ENCODE measurements at regions not wholly inside any gene's neighbourhood (a gene's known extent, or its start where the extent isn't known, plus 50 kb on each side); places are given as distances from the start of the nearest gene placed in this dataset.
A peak's percentile ranks its signal among the peaks of the same experiment; 100 is the strongest.

GRCh38 chr6:82775361-82775760 is 290.3 kb downstream of the UBE3D start:
- Mint-ChIP-seq H3K4me3 (no peak overlapping the region), H3K4me1 (no peaks in the 10 kb centered on the region), H3K27me3 (peaks cover 4% of the 10 kb centered on the region), H3K36me3 (no peaks in the 10 kb centered on the region), H3K9me3 (no peaks in the 10 kb centered on the region), H3K27ac (no peak overlapping the region)
- Histone ChIP-seq H3K4me1 (ENCODE audit: control insufficient read depth, insufficient read depth, low read length, poor library complexity, severe bottlenecking) (no peaks in the 10 kb centered on the region), H3K36me3 (ENCODE audit: control insufficient read depth, insufficient read depth, low read length) (no peaks in the 10 kb centered on the region), H3K9me3 (ENCODE audit: control insufficient read depth in 2 of 2, low read length in 2 of 2) (no peaks in the 10 kb centered on the region), H3K27ac (ENCODE audit: insufficient read depth, low read length, poor library complexity, severe bottlenecking) (no peak overlapping the region), H3K4me3 (ENCODE audit: low read depth, low read length) (no peak overlapping the region), H3K27me3 (ENCODE audit: control insufficient read depth, insufficient read depth, low read length) (no peaks in the 10 kb centered on the region)
- DNase-seq (no peak), ATAC-seq (ENCODE audit: low read depth in 2 of 2) (no peak)

DNA sequence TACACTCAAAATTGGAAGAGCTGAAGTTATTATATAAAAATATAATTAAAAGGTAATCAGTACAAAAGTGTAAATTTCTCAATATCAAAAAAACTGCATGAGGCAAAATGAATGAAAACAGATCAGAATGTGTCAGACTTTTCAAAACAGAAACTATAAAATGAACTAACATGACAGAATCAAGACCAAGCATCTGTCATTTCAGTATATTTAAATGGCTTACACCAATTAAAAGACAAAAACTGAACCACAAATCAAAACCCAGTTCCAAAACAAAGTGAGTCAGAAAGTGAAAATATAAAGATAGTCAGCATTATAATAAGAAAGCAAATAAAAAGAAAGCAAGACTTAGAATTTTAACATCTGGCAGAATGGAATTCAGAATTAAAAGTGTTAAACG is 289.7 kb downstream of the UBE3D start:
- Histone ChIP-seq H3K27me3 (ENCODE audit: control insufficient read depth, insufficient read depth, low read length) (no peaks in the 10 kb centered on the region), H3K27ac (ENCODE audit: insufficient read depth, low read length, poor library complexity, severe bottlenecking) (no peak overlapping the region), H3K4me3 (ENCODE audit: low read depth, low read length) (no peak overlapping the region), H3K9me3 (ENCODE audit: control insufficient read depth in 2 of 2, low read length in 2 of 2) (no peaks in the 10 kb centered on the region), H3K36me3 (ENCODE audit: control insufficient read depth, insufficient read depth, low read length) (no peaks in the 10 kb centered on the region), H3K4me1 (ENCODE audit: control insufficient read depth, insufficient read depth, low read length, poor library complexity, severe bottlenecking) (no peaks in the 10 kb centered on the region)
- ATAC-seq (ENCODE audit: low read depth in 2 of 2) = no peak
- H3K4me3 Mint-ChIP-seq = no peak overlapping the region
- DNase-seq = no peak
- no peaks in the 10 kb centered on the region for H3K4me1 Mint-ChIP-seq
- no peaks in the 10 kb centered on the region for H3K36me3 Mint-ChIP-seq
- H3K27me3 Mint-ChIP-seq = peaks cover 4% of the 10 kb centered on the region
- no peaks in the 10 kb centered on the region for H3K9me3 Mint-ChIP-seq
- no peak overlapping the region for H3K27ac Mint-ChIP-seq

- Histone ChIP-seq H3K4me3 (ENCODE audit: low read depth, low read length) (no peak overlapping the region), H3K27me3 (ENCODE audit: control insufficient read depth, insufficient read depth, low read length) (no peaks in the 10 kb centered on the region), H3K36me3 (ENCODE audit: control insufficient read depth, insufficient read depth, low read length) (no peaks in the 10 kb centered on the region), H3K9me3 (ENCODE audit: control insufficient read depth in 2 of 2, low read length in 2 of 2) (no peaks in the 10 kb centered on the region), H3K4me1 (ENCODE audit: control insufficient read depth, insufficient read depth, low read length, poor library complexity, severe bottlenecking) (no peaks in the 10 kb centered on the region), H3K27ac (ENCODE audit: insufficient read depth, low read length, poor library complexity, severe bottlenecking) (no peak overlapping the region)
- H3K4me1 Mint-ChIP-seq = no peaks in the 10 kb centered on the region
- peak overlapping the region in 1 of 4 donors; percentile 27 for H3K4me3 Mint-ChIP-seq
- peaks cover 0 to 2% (median 0%) of the 10 kb centered on the region in 7 donors for H3K9me3 Mint-ChIP-seq
- no peak overlapping the region for H3K27ac Mint-ChIP-seq
- peaks cover 4% of the 10 kb centered on the region for H3K27me3 Mint-ChIP-seq
- DNase-seq (no peak), ATAC-seq (ENCODE audit: low read depth in 2 of 2) (no peak)
- no peaks in the 10 kb centered on the region for H3K36me3 Mint-ChIP-seq
Measured at GRCh38 chr6:82779041-82779440, 286.6 kb downstream of the UBE3D start.

GRCh38 chr6:82780334-82780733 is 285.3 kb downstream of the UBE3D start:
- Mint-ChIP-seq H3K4me1 (no peaks in the 10 kb centered on the region), H3K27me3 (peaks cover 4% of the 10 kb centered on the region), H3K4me3 (no peak overlapping the region), H3K9me3 (peaks cover 0 to 3% (median 0%) of the 10 kb centered on the region in 7 donors), H3K36me3 (no peaks in the 10 kb centered on the region), H3K27ac (no peak overlapping the region)
- Histone ChIP-seq H3K27ac (ENCODE audit: insufficient read depth, low read length, poor library complexity, severe bottlenecking) (no peak overlapping the region), H3K9me3 (ENCODE audit: control insufficient read depth in 2 of 2, low read length in 2 of 2) (no peaks in the 10 kb centered on the region), H3K4me1 (ENCODE audit: control insufficient read depth, insufficient read depth, low read length, poor library complexity, severe bottlenecking) (no peaks in the 10 kb centered on the region), H3K36me3 (ENCODE audit: control insufficient read depth, insufficient read depth, low read length) (no peaks in the 10 kb centered on the region), H3K4me3 (ENCODE audit: low read depth, low read length) (no peak overlapping the region), H3K27me3 (ENCODE audit: control insufficient read depth, insufficient read depth, low read length) (no peaks in the 10 kb centered on the region)
- no peak for ATAC-seq (ENCODE audit: low read depth in 2 of 2)
- DNase-seq = no peak

DNA sequence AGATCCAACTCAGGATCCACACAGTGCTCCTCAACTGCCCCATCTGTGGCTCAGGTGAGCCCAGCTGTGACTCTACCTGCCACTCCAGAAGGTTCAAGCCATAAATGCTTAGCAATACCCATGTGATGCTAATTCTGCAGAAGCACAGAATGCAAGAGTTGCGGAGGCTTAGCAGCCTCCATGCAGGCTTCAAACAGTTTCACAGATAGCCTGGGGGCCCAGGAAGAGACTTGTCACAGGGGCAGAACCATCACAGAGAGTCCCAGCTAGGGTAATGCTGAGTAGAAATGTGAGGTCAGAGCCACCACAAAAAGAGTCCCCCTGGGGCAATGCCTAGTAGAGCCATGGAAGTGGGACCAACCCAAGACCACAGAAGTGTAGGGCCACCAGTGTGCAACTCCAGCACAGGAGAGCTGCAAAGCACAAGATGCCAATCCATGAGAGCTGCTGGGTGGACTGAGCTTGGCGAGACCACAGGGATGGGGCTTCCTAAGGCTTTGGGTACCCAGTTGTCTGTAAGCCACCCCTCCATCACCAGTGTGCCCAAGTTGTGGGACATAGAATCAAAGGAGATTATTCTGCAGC is 283.9 kb downstream of the UBE3D start:
- ATAC-seq (ENCODE audit: low read depth in 2 of 2) = no peak
- H3K9me3 ChIP-seq (ENCODE audit: control insufficient read depth in 2 of 2, low read length in 2 of 2) = no peaks in the 10 kb centered on the region
- no peak for DNase-seq
- H3K36me3 ChIP-seq (ENCODE audit: control insufficient read depth, insufficient read depth, low read length) = no peaks in the 10 kb centered on the region
- H3K27me3 ChIP-seq (ENCODE audit: control insufficient read depth, insufficient read depth, low read length) = no peaks in the 10 kb centered on the region
- peaks cover 0 to 3% (median 0%) of the 10 kb centered on the region in 7 donors for H3K9me3 Mint-ChIP-seq
- no peak overlapping the region for H3K4me3 Mint-ChIP-seq
- peaks cover 4% of the 10 kb centered on the region for H3K27me3 Mint-ChIP-seq
- no peak overlapping the region for H3K27ac Mint-ChIP-seq
- no peaks in the 10 kb centered on the region for H3K4me1 Mint-ChIP-seq
- no peak overlapping the region for H3K27ac ChIP-seq (ENCODE audit: insufficient read depth, low read length, poor library complexity, severe bottlenecking)
- no peaks in the 10 kb centered on the region for H3K36me3 Mint-ChIP-seq
- no peaks in the 10 kb centered on the region for H3K4me1 ChIP-seq (ENCODE audit: control insufficient read depth, insufficient read depth, low read length, poor library complexity, severe bottlenecking)
- no peak overlapping the region for H3K4me3 ChIP-seq (ENCODE audit: low read depth, low read length)

GRCh38 chr6:82783587-82784236 is 281.9 kb downstream of the UBE3D start:
- Mint-ChIP-seq H3K36me3 (no peaks in the 10 kb centered on the region), H3K4me1 (no peaks in the 10 kb centered on the region), H3K4me3 (no peak overlapping the region), H3K27me3 (peaks cover 4% of the 10 kb centered on the region), H3K27ac (no peak overlapping the region), H3K9me3 (peaks cover 0 to 8% (median 0%) of the 10 kb centered on the region in 7 donors)
- Histone ChIP-seq H3K27me3 (ENCODE audit: control insufficient read depth, insufficient read depth, low read length) (no peaks in the 10 kb centered on the region), H3K36me3 (ENCODE audit: control insufficient read depth, insufficient read depth, low read length) (no peaks in the 10 kb centered on the region), H3K9me3 (ENCODE audit: control insufficient read depth in 2 of 2, low read length in 2 of 2) (no peaks in the 10 kb centered on the region), H3K27ac (ENCODE audit: insufficient read depth, low read length, poor library complexity, severe bottlenecking) (no peak overlapping the region), H3K4me1 (ENCODE audit: control insufficient read depth, insufficient read depth, low read length, poor library complexity, severe bottlenecking) (no peaks in the 10 kb centered on the region), H3K4me3 (ENCODE audit: low read depth, low read length) (no peak overlapping the region)
- no peak for ATAC-seq (ENCODE audit: low read depth in 2 of 2)
- DNase-seq = no peak

DNA sequence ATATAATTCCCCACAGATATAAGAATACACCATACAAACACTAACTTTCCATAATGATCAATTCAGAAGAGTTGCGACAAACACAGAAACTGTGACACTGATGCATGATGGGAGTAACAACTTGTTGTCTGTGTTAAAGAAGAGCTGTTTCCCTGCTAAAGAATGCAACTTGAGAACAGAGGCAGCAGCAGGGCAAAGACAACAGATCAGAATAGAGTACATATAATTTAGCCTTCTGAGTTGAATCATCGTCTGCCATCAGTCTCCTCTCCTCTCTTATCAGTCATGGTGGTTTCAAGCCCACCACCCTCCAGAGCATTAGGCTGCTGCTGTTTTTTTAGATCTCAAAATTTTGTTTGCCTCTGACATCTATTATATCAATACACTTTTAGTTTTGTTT is 280.4 kb downstream of the UBE3D start:
- Mint-ChIP-seq H3K27ac (no peak overlapping the region), H3K4me1 (no peaks in the 10 kb centered on the region), H3K4me3 (no peak overlapping the region), H3K27me3 (no peaks in the 10 kb centered on the region), H3K36me3 (no peaks in the 10 kb centered on the region), H3K9me3 (peaks cover 0 to 10% (median 2%) of the 10 kb centered on the region in 7 donors)
- no peak for ATAC-seq (ENCODE audit: low read depth in 2 of 2)
- Histone ChIP-seq H3K27me3 (ENCODE audit: control insufficient read depth, insufficient read depth, low read length) (no peaks in the 10 kb centered on the region), H3K27ac (ENCODE audit: insufficient read depth, low read length, poor library complexity, severe bottlenecking) (no peak overlapping the region), H3K4me3 (ENCODE audit: low read depth, low read length) (no peak overlapping the region), H3K4me1 (ENCODE audit: control insufficient read depth, insufficient read depth, low read length, poor library complexity, severe bottlenecking) (no peaks in the 10 kb centered on the region), H3K36me3 (ENCODE audit: control insufficient read depth, insufficient read depth, low read length) (no peaks in the 10 kb centered on the region), H3K9me3 (ENCODE audit: control insufficient read depth in 2 of 2, low read length in 2 of 2) (no peaks in the 10 kb centered on the region)
- no peak for DNase-seq

DNA sequence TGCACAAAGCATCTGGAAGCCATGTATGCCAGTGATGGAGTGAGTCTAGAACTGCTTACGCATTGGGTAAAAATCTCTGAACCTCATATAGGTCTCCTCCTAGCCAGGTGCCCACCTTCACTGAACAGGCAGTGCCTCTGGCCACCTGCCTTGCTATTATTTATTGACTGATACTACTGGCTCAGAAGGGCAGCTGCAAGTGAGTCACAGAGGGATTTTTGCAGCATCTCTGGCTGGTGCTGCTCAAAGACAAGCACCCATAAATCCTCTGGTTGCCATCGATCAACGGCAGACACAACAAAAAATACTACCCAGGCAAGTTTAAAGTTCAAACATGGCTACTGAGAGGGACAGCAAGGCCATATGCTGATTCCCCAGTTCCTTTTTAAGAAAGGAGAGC is 279.4 kb downstream of the UBE3D start:
- ATAC-seq (ENCODE audit: low read depth in 2 of 2) (no peak), DNase-seq (no peak)
- Mint-ChIP-seq H3K9me3 (peaks cover 0 to 14% (median 3%) of the 10 kb centered on the region in 7 donors), H3K4me1 (no peaks in the 10 kb centered on the region), H3K27ac (no peak overlapping the region), H3K36me3 (no peaks in the 10 kb centered on the region), H3K27me3 (no peaks in the 10 kb centered on the region), H3K4me3 (no peak overlapping the region)
- H3K9me3 ChIP-seq (ENCODE audit: control insufficient read depth in 2 of 2, low read length in 2 of 2) = no peaks in the 10 kb centered on the region
- no peaks in the 10 kb centered on the region for H3K4me1 ChIP-seq (ENCODE audit: control insufficient read depth, insufficient read depth, low read length, poor library complexity, severe bottlenecking)
- H3K27ac ChIP-seq (ENCODE audit: insufficient read depth, low read length, poor library complexity, severe bottlenecking) = no peak overlapping the region
- no peaks in the 10 kb centered on the region for H3K27me3 ChIP-seq (ENCODE audit: control insufficient read depth, insufficient read depth, low read length)
- no peak overlapping the region for H3K4me3 ChIP-seq (ENCODE audit: low read depth, low read length)
- H3K36me3 ChIP-seq (ENCODE audit: control insufficient read depth, insufficient read depth, low read length) = no peaks in the 10 kb centered on the region
